GM21515 (cell line): ENCODE measurements at regions not wholly inside any gene's neighbourhood (a gene's known extent, or its start where the extent isn't known, plus 50 kb on each side); places are given as distances from the start of the nearest gene placed in this dataset.
A peak's percentile ranks its signal among the peaks of the same experiment; 100 is the strongest.
"Not testable (repeated sequence)": the region's sequence is repeated elsewhere in the genome, so short reads cannot be mapped to it uniquely, and the experiment has no call there.

Experiments used
- ATAC-seq: cut with Tn5 transposase; IDR thresholded peaks from one replicate; pipeline ENCODE4 v1.9.1; 2021; ENCODE audit not compliant: unreplicated experiment

DNA sequence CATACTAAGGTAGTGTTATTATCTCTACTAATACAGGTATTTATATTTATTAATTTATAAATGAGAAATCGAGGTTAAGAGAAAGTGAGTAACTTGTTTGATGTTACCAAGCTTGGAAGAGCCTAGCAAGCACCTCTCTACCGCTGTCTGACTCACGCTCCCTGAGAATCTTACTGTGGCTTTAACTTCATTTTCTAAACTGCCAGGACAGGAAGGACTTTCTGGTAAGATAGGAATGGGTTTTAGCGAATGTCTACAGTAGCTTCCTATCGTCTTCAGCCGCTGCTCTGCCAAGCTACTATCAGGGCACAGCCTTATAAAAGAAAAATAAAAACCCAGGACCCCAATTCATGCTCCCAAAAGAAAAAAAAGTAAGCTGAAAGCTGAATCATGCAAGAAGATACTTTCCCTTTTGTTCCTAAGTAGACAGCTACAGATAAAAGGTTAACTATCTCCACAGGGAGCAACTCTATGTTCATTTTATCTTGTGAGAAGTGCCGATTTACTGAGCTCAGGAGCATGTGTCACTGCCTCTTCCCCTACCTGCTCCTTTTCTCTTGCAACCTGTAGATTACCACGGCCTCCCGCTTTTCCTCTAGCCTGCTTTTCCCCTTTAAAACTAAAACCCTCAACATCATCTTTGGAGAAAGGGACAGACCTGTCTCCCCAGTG, 60.2 kb downstream of the THNSL1 start:
- ATAC-seq = no peak

- no peak for ATAC-seq
These were observed 62.4 kb downstream of the THNSL1 start for GRCh38 chr10:25078658-25079431.

GRCh38 chr10:25080880-25081581, 64.6 kb downstream of the THNSL1 start:
- ATAC-seq = peak; percentile 91

DNA sequence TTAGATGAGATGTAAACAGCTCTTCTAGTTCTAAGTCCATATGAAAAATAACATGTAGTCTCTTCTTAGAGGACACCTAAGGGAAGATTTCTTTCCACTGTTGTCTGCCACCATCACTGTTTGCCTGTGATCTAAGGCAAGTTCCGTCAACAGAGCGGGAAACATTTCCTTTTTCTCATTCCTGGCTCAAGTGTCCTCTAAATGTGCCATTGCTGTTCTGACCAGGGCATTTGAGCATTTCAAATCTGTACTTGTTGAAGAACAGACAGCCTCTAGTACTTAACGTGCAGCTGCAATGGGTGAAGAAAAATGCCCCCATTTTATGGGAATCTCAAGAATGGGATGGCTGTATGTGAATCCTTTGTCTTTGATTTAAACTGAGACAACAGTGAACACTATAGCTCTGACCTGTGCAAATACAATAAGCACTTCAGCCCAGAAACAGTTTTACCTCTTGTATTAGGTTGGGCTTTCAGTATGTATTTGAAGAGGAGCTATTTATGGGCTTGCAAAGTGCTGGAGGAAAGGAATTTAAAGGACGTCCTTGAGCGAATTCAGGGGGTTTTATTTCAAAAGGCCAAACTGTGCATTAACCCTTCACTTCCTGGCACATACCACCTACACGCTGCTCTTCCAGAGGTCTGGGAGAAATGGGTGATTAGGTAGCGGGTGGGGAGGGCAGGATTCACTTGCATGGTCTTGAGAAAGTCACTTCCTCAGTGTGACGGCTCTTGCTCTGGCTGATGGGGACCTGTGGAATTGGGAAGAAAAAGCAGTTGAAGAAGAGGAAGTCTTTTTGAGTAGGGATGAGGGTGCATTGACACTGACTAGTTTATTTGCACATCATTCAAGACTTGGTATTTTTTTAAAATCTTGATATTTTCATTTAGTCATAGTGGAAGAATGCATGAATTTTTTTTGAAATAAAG, 66.1 kb downstream of the THNSL1 start:
- ATAC-seq = no peak

DNA sequence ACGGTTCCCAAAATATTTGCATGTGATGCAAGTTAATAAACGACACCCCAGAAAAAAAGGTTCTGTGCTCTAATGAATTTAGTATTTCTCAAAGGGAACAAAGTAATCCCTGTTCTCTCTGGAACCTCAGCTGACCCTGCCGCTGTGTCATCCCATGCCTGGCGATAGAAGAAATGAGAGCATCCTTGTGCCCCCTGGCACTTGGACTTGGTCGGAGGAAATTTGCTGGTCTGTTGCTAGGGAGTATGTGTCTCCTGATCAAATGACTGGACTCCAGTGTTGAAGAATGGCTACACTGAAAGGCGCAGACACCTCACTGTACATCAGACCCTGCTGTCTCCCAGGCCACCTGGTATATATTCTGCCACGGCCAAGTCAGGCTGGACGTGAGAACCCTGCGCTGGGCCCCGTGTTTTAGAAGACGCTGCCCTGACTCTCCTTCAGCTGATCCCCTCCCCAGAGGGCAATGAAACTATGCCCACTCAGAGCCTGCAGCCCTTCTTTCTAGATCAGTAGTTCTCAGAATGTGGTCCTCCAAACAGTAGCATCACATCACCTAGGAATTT, 67.2 kb downstream of the THNSL1 start:
- ATAC-seq = no peak

DNA sequence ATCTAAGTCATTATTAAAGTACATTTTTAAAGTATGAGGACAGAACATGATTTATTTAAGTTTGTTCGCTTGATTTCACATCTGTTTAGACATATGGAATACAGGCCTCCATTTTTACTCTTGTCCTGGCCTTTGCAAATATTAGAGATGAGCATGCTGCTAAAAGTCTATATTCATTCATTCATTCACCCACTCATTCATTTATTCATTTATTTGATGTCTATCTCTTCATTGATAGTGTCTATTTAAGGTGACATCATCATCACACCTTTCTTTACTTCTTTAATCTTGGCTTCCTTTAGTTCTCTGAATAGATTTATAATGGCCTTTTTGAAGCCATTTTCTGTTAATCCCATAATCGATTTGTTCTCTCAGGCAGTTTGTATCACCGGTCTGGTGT, 68.0 kb downstream of the THNSL1 start:
- no peak for ATAC-seq

GRCh38 chr10:25094590-25094989, 78.2 kb downstream of the THNSL1 start:
- ATAC-seq = no peak

GRCh38 chr10:25097669-25098411, 77.0 kb upstream of the GPR158 start:
- ATAC-seq = no peak

- ATAC-seq = no peak
These were observed 74.7 kb upstream of the GPR158 start for GRCh38 chr10:25100141-25100540.

- no peak for ATAC-seq
These were observed 73.2 kb upstream of the GPR158 start for GRCh38 chr10:25101461-25102146.

DNA sequence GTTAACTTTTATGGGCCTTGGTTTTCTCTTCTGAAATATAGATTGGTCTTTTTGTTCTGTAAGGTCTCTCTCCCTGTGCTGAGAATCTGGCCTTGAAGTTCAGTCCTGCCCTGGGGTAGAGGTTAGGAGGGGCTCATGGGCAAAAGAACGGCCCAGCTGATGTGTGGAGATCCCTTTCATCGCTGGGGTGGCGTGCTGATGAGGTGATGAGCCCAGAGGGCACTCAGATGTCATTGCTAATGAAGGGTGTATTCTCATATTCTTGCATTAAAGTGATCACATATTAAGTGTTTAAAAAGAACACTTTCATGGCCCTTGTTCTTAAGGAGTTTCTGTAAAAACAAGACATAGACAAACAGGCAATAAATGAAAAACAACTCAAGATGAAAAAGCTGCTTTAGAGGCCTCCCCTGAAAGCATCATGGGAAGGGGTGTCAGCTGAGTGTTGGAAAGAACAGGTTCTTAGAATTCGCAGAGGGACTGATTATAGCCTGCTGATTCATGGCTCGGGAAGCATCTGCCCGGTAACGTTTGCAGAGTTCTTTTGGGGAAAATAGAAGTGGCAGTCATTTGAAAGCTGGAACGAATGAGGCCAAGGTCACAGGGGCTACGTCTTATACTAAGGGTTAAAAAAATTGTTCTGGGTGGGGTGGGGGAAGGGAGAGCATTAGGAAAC, 72.5 kb upstream of the GPR158 start:
- no peak for ATAC-seq

GRCh38 chr10:25103703-25104102, 71.1 kb upstream of the GPR158 start:
- no peak for ATAC-seq

DNA sequence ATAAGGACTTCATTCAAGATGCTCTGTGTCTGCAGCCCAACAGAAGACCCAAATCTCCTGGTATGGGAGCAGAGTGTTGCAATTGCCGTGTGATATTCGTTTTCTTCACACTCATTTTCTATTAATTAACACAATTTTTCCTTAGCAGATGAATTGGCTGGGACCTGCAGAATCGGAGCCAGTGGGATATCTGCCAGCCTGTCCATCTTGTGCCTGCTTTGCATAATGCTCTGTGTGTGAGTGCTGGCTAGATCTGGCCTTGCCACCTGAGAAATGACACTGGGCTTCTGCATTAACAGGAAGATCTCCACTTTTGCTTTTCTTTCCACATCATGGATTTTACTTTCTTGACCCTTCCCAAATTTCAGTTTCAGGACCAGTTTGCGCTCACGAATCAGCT, 70.4 kb upstream of the GPR158 start:
- ATAC-seq = no peak

GRCh38 chr10:25105262-25105661, 69.5 kb upstream of the GPR158 start:
- ATAC-seq = no peak

GRCh38 chr10:25105743-25106260, 69.0 kb upstream of the GPR158 start:
- ATAC-seq = no peak

GRCh38 chr10:25107756-25108155, 67.0 kb upstream of the GPR158 start:
- ATAC-seq = no peak

- not testable (repeated sequence) for ATAC-seq
These were observed 64.9 kb upstream of the GPR158 start for GRCh38 chr10:25109896-25110295.

- no peak for ATAC-seq
These were observed 62.8 kb upstream of the GPR158 start for GRCh38 chr10:25112016-25112415.
